ENCODE measurements at regions not wholly inside any gene's neighbourhood (a gene's known extent, or its start where the extent isn't known, plus 50 kb on each side); places are given as distances from the start of the nearest gene placed in this dataset.

DNA sequence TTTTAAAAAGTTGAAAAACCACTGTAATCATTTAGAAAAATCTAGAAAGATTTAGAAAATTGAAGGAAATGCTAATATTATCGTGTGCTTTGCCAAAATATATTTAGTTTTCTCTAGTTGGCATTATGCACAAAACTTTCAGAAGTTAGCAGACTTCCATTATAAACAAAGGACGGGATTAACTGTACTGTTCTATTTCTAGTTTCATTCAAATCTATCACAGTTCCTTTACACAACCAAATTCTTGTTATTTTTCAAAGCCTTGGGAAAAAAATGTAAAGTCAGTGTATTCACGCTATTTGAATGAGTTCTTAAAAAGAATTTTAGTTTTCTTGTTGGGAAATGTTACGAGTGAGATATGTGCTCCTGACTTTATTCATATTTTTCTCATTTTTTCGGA, 277.8 kb downstream of the LMO7 start:
- no peak for DNase-seq

DNA sequence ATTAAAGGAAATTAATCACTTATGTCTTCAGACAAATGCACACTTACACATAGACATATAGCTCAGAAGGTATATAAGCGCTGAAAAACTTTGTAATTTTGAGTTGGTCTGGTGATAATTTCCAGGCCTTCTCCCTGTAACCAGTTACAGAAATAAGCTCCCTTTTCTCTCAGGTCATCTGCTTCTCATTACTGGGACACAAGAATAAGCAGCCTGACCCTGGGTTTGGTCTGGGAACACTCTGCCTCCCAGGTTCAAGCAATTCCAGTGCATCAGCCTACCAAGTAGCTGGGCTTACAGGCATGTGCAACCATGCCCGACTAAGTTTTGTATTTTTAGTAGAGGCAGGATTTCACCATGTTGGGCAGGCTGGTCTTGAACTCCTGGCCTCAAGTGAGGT, 274.5 kb downstream of the LMO7 start:
- DNase-seq: no peak

All from GOT3 (cell line).